ENCODE measurements at regions not wholly inside any gene's neighbourhood (a gene's known extent, or its start where the extent isn't known, plus 50 kb on each side); places are given as distances from the start of the nearest gene placed in this dataset.

DNA sequence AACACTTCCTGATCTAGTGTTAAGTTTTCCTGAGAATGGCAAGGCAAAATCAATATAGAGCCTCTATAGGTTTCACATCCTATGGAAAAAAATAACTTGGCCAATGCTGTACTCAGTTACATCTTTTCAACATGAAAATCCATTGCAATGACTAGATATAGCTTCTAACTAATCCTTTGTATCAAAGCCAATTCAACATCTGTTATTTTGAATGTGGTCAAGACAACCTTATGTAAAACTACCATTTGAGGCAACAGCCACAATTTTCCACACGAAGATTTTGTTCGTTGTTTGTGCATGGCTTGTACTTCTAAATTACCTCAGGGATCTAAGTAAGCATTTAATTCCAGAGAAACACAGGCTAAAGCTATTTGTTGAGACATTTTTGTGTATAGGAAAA, 637.8 kb upstream of the EYS start:
- DNase-seq (ENCODE audit: low read depth) = no peak
- no peak overlapping the region for H3K4me3 ChIP-seq (ENCODE audit: low read depth, low read length)
- TF ChIP-seq, protein P1, sequence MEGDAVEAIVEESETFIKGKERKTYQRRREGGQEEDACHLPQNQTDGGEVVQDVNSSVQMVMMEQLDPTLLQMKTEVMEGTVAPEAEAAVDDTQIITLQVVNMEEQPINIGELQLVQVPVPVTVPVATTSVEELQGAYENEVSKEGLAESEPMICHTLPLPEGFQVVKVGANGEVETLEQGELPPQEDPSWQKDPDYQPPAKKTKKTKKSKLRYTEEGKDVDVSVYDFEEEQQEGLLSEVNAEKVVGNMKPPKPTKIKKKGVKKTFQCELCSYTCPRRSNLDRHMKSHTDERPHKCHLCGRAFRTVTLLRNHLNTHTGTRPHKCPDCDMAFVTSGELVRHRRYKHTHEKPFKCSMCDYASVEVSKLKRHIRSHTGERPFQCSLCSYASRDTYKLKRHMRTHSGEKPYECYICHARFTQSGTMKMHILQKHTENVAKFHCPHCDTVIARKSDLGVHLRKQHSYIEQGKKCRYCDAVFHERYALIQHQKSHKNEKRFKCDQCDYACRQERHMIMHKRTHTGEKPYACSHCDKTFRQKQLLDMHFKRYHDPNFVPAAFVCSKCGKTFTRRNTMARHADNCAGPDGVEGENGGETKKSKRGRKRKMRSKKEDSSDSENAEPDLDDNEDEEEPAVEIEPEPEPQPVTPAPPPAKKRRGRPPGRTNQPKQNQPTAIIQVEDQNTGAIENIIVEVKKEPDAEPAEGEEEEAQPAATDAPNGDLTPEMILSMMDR (IDR thresholded peaks at IDR 0.05; ENCODE audit: insufficient read depth, low read depth, low read length) = no peak

DNA sequence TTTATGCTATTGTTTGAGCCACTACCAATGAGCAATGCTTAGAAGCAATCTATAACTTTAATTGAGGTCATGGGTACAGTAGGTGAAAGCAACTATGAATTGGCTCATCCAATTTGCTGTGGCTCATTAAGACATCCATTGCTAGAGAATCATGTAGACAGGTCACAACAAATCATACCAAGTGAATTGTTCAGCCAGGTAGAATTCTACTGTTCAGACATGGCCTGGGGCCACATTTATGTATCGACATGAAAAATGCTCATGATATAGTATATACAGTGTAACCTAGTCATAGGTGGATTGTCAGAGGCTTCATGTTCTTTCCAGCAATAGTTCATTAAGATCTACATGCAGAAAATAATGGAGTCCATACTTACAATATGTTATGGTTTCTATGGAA, 633.7 kb upstream of the EYS start:
- no peak overlapping the region for H3K4me3 ChIP-seq (ENCODE audit: low read depth, low read length)
- TF ChIP-seq, protein P1 (IDR thresholded peaks at IDR 0.05; ENCODE audit: insufficient read depth, low read depth, low read length) = no peak
- DNase-seq (ENCODE audit: low read depth) = no peak

DNA sequence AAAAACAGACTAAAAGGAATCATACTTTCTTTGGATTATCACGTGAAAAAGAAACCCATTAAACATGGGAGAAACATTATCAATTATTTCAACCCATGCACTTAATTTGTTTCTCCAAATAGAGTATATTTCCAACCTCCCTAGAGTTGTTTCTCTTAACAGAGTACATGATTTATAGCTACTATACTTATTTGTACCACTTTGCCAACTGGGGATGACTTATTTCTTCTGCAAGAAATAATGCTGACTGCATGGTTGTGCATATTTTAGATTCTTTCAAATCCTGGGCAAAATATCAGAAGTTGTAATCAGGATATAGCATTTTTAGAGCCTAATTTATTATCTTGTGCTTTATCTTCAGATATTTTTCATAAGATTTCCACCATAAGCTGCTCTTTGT, 629.1 kb upstream of the EYS start:
- TF ChIP-seq, protein P1 (IDR thresholded peaks at IDR 0.05; ENCODE audit: insufficient read depth, low read depth, low read length) = no peak
- H3K4me3 ChIP-seq (ENCODE audit: low read depth, low read length) = no peak overlapping the region
- no peak for DNase-seq (ENCODE audit: low read depth)

DNA sequence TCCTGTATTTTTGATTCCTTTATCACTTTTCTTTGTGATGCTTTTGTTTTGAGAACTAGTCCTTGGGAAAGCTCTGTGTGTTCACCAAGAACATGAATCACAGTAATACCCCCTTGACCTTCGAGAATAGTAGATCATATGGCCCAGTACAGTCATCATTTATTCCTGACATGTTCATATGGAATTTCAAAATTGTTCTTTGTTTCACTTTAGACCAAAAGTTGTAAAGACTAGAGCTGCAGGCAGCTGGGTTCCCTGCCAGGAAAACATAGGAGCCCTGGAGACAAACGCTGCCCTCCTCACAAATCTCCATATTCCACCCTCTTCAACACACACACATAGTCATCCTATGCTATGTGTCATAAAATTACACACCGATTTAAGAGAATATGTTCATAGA, 621.2 kb upstream of the EYS start:
- no peak for DNase-seq (ENCODE audit: low read depth)
- no peak overlapping the region for H3K4me3 ChIP-seq (ENCODE audit: low read depth, low read length)
- TF ChIP-seq, protein P1 (IDR thresholded peaks at IDR 0.05; ENCODE audit: insufficient read depth, low read depth, low read length) = no peak

DNA sequence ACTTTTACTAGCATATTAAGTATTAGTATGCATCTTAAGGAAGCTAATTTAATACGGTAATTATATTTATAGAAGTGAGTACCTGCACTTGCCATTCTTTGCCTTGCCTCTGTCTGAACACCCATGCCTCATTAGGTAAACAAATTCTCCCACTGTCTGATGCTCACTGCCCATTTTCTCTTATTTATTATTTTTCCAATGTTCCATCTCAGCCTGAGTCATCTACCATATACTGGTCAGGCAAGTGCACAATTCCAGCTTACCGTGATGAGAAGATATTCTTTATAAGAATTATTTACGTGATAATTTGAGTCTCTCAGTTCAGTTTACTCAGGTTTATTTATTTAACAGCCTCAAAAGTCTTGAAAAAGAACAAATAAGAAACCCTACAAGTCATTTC, 619.2 kb upstream of the EYS start:
- TF ChIP-seq, protein P1 (IDR thresholded peaks at IDR 0.05; ENCODE audit: insufficient read depth, low read depth, low read length) = no peak
- H3K4me3 ChIP-seq (ENCODE audit: low read depth, low read length) = no peak overlapping the region
- no peak for DNase-seq (ENCODE audit: low read depth)

DNA sequence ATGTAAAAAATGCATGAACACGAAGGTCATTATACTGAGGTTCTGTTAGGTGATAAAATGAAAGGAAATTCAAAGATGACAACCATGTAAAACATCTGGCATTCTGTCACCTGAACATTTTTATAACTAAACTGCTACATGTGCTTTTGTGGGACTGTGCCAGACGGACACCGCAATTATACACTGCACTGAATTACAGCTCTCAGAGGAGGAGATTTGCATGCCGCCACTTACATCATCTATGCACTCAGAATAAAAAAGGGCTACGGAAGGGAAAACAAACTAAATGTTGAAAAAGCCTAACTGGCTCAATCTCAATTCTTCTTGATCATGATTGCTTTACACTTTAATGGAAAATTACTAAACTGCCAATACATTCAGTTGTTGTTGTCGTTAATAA, 614.0 kb upstream of the EYS start:
- no peak overlapping the region for H3K4me3 ChIP-seq (ENCODE audit: low read depth, low read length)
- TF ChIP-seq, protein P1 (IDR thresholded peaks at IDR 0.05; ENCODE audit: insufficient read depth, low read depth, low read length) = no peak
- DNase-seq (ENCODE audit: low read depth) = no peak

DNA sequence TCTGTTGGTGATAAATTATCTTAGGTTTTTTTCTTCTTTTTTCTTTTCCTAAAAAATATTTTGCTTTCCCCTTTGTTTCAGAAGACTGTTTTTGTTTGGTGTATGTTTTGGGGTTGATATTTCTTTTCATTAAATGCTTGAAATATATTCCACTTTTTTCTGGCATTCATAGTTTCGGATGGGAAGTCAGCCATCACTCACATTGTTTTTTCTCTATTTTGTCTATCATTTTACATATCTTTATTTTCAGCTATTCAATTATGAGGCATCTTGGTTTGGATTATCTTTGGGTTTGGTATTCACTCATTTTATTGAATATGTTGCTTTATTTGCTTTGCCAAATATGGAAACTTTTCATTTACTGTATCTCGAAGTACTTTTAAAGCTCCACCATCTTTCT, 600.5 kb upstream of the EYS start:
- TF ChIP-seq, protein P1 (IDR thresholded peaks at IDR 0.05; ENCODE audit: insufficient read depth, low read depth, low read length) = no peak
- no peak for DNase-seq (ENCODE audit: low read depth)
- no peak overlapping the region for H3K4me3 ChIP-seq (ENCODE audit: low read depth, low read length)
